ENCODE measurements at regions not wholly inside any gene's neighbourhood (a gene's known extent, or its start where the extent isn't known, plus 50 kb on each side); places are given as distances from the start of the nearest gene placed in this dataset.

DNA sequence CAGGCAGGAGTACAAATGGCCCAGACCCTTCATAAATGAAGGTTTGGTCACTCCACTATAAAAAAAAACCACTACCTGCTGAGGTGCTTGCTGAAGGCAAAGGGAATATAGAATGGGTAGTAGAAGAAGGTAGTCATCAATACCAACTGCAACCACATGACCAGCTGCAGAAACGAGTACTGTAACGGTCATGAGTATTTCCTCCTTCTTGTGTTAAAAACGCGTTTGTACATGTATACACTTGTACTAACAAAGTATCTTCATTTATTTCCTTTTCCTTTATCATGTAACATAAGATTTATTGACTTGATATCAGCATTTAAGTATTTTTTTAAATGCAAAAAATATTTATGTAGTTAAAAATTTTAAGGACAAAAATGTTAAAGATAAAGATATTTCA is 238.6 kb downstream of the TFAP2B start:
- no peaks in the 10 kb centered on the region for H3K27me3 Mint-ChIP-seq (ENCODE audit: low read depth)
- no peak for DNase-seq (ENCODE audit: low spot score)
- H3K36me3 Mint-ChIP-seq (ENCODE audit: low read depth): peaks cover 3% of the 10 kb centered on the region
- H3K27ac Mint-ChIP-seq (ENCODE audit: unreplicated experiment): no peak overlapping the region
- no peaks in the 10 kb centered on the region for H3K4me1 Mint-ChIP-seq (ENCODE audit: low read depth)
- no peak overlapping the region for H3K4me3 Mint-ChIP-seq (ENCODE audit: unreplicated experiment)
- peaks cover 27% of the 10 kb centered on the region for H3K9me3 Mint-ChIP-seq (ENCODE audit: low read depth)
- TF ChIP-seq, protein P1, sequence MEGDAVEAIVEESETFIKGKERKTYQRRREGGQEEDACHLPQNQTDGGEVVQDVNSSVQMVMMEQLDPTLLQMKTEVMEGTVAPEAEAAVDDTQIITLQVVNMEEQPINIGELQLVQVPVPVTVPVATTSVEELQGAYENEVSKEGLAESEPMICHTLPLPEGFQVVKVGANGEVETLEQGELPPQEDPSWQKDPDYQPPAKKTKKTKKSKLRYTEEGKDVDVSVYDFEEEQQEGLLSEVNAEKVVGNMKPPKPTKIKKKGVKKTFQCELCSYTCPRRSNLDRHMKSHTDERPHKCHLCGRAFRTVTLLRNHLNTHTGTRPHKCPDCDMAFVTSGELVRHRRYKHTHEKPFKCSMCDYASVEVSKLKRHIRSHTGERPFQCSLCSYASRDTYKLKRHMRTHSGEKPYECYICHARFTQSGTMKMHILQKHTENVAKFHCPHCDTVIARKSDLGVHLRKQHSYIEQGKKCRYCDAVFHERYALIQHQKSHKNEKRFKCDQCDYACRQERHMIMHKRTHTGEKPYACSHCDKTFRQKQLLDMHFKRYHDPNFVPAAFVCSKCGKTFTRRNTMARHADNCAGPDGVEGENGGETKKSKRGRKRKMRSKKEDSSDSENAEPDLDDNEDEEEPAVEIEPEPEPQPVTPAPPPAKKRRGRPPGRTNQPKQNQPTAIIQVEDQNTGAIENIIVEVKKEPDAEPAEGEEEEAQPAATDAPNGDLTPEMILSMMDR (IDR thresholded peaks at IDR 0.05): no peak

DNA sequence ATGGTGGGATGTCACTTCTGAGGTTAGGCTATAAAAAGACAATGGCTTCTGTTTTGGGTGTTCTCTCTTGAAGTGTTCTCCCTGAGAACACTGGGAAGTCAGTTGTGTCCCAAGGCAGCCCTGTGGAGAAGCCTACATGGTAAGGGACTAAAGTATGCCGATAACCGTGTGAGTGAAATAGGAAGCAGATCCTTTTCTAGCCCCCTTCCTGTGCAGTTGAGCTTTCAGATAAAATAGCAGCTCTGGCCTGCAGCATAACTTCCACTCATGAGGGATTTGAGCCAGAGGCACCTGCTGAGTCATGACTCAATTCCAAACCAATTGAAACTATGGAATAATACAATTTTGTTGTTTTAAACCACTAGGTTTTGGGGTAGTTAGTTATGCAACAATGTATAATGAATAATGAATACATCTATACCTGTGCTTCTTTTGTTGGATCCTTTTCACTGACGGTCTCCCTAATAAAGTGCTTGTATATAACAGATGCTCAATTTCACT is 241.6 kb downstream of the TFAP2B start:
- TF ChIP-seq, protein P1 (IDR thresholded peaks at IDR 0.05): no peak
- Mint-ChIP-seq H3K27me3 (ENCODE audit: low read depth) (no peaks in the 10 kb centered on the region), H3K4me1 (ENCODE audit: low read depth) (no peaks in the 10 kb centered on the region), H3K36me3 (ENCODE audit: low read depth) (no peaks in the 10 kb centered on the region), H3K27ac (ENCODE audit: unreplicated experiment) (no peak overlapping the region), H3K4me3 (ENCODE audit: unreplicated experiment) (no peak overlapping the region), H3K9me3 (ENCODE audit: low read depth) (peaks cover 7% of the 10 kb centered on the region)
- no peak for DNase-seq (ENCODE audit: low spot score)

DNA sequence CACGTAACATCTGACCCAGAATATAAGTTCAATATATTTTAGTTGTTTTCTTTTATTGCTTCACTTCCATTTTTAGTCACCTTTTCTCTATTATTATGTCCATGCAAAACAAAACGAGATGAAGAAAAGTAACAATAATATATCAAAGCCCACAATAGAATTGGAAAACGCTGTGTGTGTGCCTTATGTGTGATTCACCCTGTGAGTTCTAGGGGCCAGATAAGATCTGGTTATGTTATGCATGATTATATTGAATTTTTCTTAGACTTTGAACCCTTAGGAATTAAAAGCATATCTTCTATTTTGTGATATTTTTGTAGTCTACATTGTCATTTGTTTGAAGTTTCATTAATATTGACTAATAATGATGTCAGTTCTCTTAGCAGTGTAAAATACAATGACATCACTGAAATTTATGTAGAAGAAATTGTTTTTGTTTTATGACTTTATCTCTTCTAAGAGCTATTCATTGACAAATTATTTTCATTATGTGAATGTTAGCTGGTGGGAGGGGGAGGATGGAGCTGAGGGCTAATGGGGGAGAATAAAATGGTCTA is 243.6 kb downstream of the TFAP2B start:
- no peaks in the 10 kb centered on the region for H3K4me1 Mint-ChIP-seq (ENCODE audit: low read depth)
- H3K36me3 Mint-ChIP-seq (ENCODE audit: low read depth): no peaks in the 10 kb centered on the region
- peaks cover 7% of the 10 kb centered on the region for H3K9me3 Mint-ChIP-seq (ENCODE audit: low read depth)
- DNase-seq (ENCODE audit: low spot score): no peak
- H3K27ac Mint-ChIP-seq (ENCODE audit: unreplicated experiment): no peak overlapping the region
- H3K27me3 Mint-ChIP-seq (ENCODE audit: low read depth): no peaks in the 10 kb centered on the region
- H3K4me3 Mint-ChIP-seq (ENCODE audit: unreplicated experiment): no peak overlapping the region
- TF ChIP-seq, protein P1 (IDR thresholded peaks at IDR 0.05): no peak

DNA sequence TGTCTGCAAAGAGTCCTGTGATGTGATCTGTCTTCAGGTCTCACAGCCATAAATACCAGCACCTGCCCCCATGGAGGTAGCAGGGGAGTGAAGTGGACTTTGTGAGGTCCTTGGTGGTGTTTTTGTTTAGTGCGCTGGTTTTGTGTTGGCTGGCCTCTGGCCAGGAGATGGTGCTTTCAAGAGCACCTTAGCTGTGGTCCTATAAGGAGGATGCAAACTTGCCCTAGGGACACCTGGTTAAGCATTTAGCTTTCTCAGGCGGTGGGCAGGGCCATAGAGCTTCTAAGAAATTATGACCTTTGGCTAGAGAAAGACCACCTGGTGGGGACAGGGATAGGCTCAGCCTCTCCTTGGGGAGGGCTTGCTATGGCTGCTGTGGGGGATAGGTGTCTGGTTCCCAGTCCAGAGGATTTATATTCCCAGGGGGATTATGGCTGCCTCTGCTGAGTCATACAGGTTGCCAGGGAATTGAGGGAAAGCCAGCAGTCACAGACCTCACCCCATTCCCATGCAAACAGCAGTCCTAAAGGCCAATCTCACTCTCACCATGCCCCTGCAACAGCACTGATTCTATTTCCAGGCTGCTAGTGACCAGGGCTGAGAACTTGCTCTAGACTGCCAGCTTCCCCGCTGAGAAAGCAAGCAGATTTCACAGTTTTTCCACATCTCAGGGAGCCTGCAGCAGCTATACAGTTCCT is 259.3 kb downstream of the TFAP2B start:
- no peaks in the 10 kb centered on the region for H3K27me3 Mint-ChIP-seq (ENCODE audit: low read depth)
- no peak for DNase-seq (ENCODE audit: low spot score)
- H3K9me3 Mint-ChIP-seq (ENCODE audit: low read depth): peaks cover 15% of the 10 kb centered on the region
- peaks cover 10% of the 10 kb centered on the region for H3K4me1 Mint-ChIP-seq (ENCODE audit: low read depth)
- TF ChIP-seq, protein P1 (IDR thresholded peaks at IDR 0.05): no peak
- no peak overlapping the region for H3K27ac Mint-ChIP-seq (ENCODE audit: unreplicated experiment)
- no peak overlapping the region for H3K4me3 Mint-ChIP-seq (ENCODE audit: unreplicated experiment)
- H3K36me3 Mint-ChIP-seq (ENCODE audit: low read depth): peaks cover 2% of the 10 kb centered on the region

DNA sequence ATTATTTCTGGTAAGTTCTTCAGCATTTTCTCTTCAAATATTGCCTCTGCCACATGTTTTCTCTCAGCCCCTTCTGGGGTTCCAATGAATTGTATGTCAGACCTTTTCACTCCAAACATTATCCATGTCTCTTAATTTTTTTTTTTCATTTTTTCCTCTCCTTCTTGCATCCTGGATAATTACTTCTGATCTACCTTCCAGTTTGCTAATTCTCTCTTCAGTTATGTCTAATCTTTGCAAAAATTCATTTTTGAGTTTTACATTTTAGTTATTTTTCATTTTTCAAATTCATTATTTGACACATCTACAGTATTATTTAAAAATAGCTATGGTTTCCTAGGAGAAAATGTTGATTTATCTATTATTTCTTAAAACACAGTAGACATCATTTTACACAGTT is 271.7 kb downstream of the TFAP2B start:
- no peaks in the 10 kb centered on the region for H3K27me3 Mint-ChIP-seq (ENCODE audit: low read depth)
- H3K36me3 Mint-ChIP-seq (ENCODE audit: low read depth): peaks cover 6% of the 10 kb centered on the region
- H3K9me3 Mint-ChIP-seq (ENCODE audit: low read depth): peaks cover 30% of the 10 kb centered on the region
- no peak overlapping the region for H3K4me3 Mint-ChIP-seq (ENCODE audit: unreplicated experiment)
- H3K4me1 Mint-ChIP-seq (ENCODE audit: low read depth): no peaks in the 10 kb centered on the region
- no peak overlapping the region for H3K27ac Mint-ChIP-seq (ENCODE audit: unreplicated experiment)
- no peak for DNase-seq (ENCODE audit: low spot score)
- TF ChIP-seq, protein P1 (IDR thresholded peaks at IDR 0.05): no peak
